A549 (cell line): ENCODE measurements at regions not wholly inside any gene's neighbourhood (a gene's known extent, or its start where the extent isn't known, plus 50 kb on each side); places are given as distances from the start of the nearest gene placed in this dataset.

ENCODE experiments used
- ATAC-seq, 2 experiments: fragments of 200-7000 bp in 1 of 2; fragments of >200 bp in 1 of 2; cut with Nextera tagmentation in 1 of 2; cut with Tn5 transposase in 1 of 2; 3 replicates each; pipeline versions ENCODE4 v1.8.0 to v1.9.1; 2018 to 2020; ENCODE audit warnings: mild to moderate bottlenecking in 1 of 2, moderate library complexity in 1 of 2
- CTCF ChIA-PET: fragments of 300-600 bp; sonication (Branson Sonifier 250); formaldehyde crosslinking; extraction: SDS; loops from one replicate; lab custom pipeline; 2021; ENCODE audit warnings: antibody characterized with exemption, inconsistent platforms; lab: Yijun Ruan, JAX
- POLR2A ChIA-PET: fragments of 350-600 bp; formaldehyde crosslinking; extraction: SDS; loops from one replicate; lab custom pipeline; 2021; ENCODE audit warnings: antibody characterized with exemption, inconsistent platforms; lab: Yijun Ruan, JAX
- DNase-seq, 2 experiments: peaks; one replicate each; pipeline versions ENCODE4 v3.0.0 to v3.0.0-alpha.2; 2011 to 2016; ENCODE audit warnings: low read depth in 1 of 2, low spot score in 1 of 2
- FAIRE-seq: peaks from 2 replicates; lab custom pipeline; 2011; peaks lifted over from hg19 to GRCh38; lab: Jason Lieb, UNC
- H3K27ac ChIP-seq, 2 experiments: fragments of >200 bp; sonication (Bioruptor Twin); formaldehyde crosslinking; 3 replicates each; pipeline ENCODE4 v1.5.1; 2016 to 2017
- H3K4me1 ChIP-seq: fragments of >200 bp; sonication (Bioruptor Twin); formaldehyde crosslinking; 3 replicates; pipeline ENCODE4 v1.6.1; 2016
- H3K4me2 ChIP-seq: fragments of >200 bp; sonication (Bioruptor Twin); formaldehyde crosslinking; 3 replicates; pipeline ENCODE4 v1.6.1; 2016
- H3K4me3 ChIP-seq: fragments of >200 bp; sonication (Bioruptor Twin); formaldehyde crosslinking; 3 replicates; pipeline ENCODE4 v1.5.1; 2016
- H3K9me3 ChIP-seq: fragments of >200 bp; sonication (Bioruptor Twin); formaldehyde crosslinking; 3 replicates; pipeline ENCODE4 v1.6.1; 2016
- CHD2 ChIP-seq: fragments of 150-350 bp; IDR thresholded peaks from 2 replicates; pipeline ENCODE4 v1.6.1; 2014; ENCODE audit warnings: low read length; ENCODE audit not compliant: partially characterized antibody
- EHF ChIP-seq: fragments of 250-450 bp; sonication (Bioruptor Pico); IDR thresholded peaks from 2 replicates; pipeline ENCODE4 v1.5.0; 2020; ENCODE audit warnings: mild to moderate bottlenecking
- ESRRA ChIP-seq: fragments of 150-350 bp; IDR thresholded peaks from 2 replicates; pipeline ENCODE4 v1.6.1; 2014; ENCODE audit warnings: mild to moderate bottlenecking, low read length, borderline replicate concordance
- HOXA7 ChIP-seq: fragments of 250-450 bp; sonication (Bioruptor Pico); IDR thresholded peaks from 2 replicates; pipeline ENCODE4 v1.5.0; 2020; ENCODE audit warnings: mild to moderate bottlenecking, moderate library complexity
- HOXB13 ChIP-seq: fragments of 250-450 bp; sonication (Bioruptor Pico); IDR thresholded peaks from 2 replicates; pipeline ENCODE4 v1.5.0; 2020; ENCODE audit warnings: low read depth, mild to moderate bottlenecking, moderate library complexity
- HOXB5 ChIP-seq: fragments of 250-450 bp; sonication (Bioruptor Pico); IDR thresholded peaks from 2 replicates; pipeline ENCODE4 v1.5.0; 2020; ENCODE audit warnings: mild to moderate bottlenecking, moderate library complexity
- KDM5A ChIP-seq: fragments of 200-600 bp; sonication (generic); IDR thresholded peaks from 2 replicates; pipeline ENCODE4 v1.6.1; 2016; ENCODE audit warnings: antibody characterized with exemption, mild to moderate bottlenecking
- MAFK ChIP-seq: fragments of 450-650 bp; IDR thresholded peaks from 2 replicates; pipeline ENCODE4 v1.6.1; 2014; ENCODE audit not compliant: partially characterized antibody
- MAZ ChIP-seq: fragments of 150-350 bp; IDR thresholded peaks from 2 replicates; pipeline ENCODE4 v1.6.1; 2014; ENCODE audit warnings: antibody characterized with exemption, low read depth, low read length, borderline replicate concordance
- MYC ChIP-seq: IDR thresholded peaks from 2 replicates; pipeline ENCODE4 v1.6.1; 2012; ENCODE audit warnings: mild to moderate bottlenecking, inconsistent platforms, low read length, improper control_type of control experiment, borderline replicate concordance
- NPAS2 ChIP-seq: fragments of 250-450 bp; sonication (Bioruptor Pico); IDR thresholded peaks from 2 replicates; pipeline ENCODE4 v1.8.0; 2022; ENCODE audit warnings: mild to moderate bottlenecking, moderate library complexity, borderline replicate concordance
- NR3C1 ChIP-seq: fragments of >200 bp; sonication (Bioruptor Twin); formaldehyde crosslinking; IDR thresholded peaks from 3 replicates; pipeline ENCODE4 v1.6.1; 2017
- PHF8 ChIP-seq: fragments of 200-600 bp; sonication (generic); IDR thresholded peaks from 2 replicates; pipeline ENCODE4 v1.6.1; 2016; ENCODE audit warnings: low read depth, mild to moderate bottlenecking, antibody characterized with exemption, moderate library complexity, borderline replicate concordance
- POLR2AphosphoS2 ChIP-seq: conservative IDR thresholded peaks from 2 replicates; pipeline ENCODE4 v1.6.1; 2012; ENCODE audit warnings: low read length, improper control_type of control experiment, inconsistent platforms
- RARB ChIP-seq: fragments of 250-450 bp; sonication (Bioruptor Pico); IDR thresholded peaks from 2 replicates; pipeline ENCODE4 v1.8.0; 2021; ENCODE audit warnings: mild to moderate bottlenecking, moderate library complexity
- ZFP36 ChIP-seq: fragments of 450-650 bp; IDR thresholded peaks from 2 replicates; pipeline ENCODE4 v1.6.1; 2014; ENCODE audit warnings: borderline replicate concordance; ENCODE audit not compliant: partially characterized antibody
- ZNF302 ChIP-seq: fragments of 250-450 bp; sonication (Bioruptor Pico); IDR thresholded peaks from 2 replicates; pipeline ENCODE4 v1.9.0; 2021; ENCODE audit warnings: inconsistent platforms, mild to moderate bottlenecking, moderate library complexity
- ZSCAN20 ChIP-seq: fragments of 250-450 bp; sonication (Bioruptor Pico); IDR thresholded peaks from 2 replicates; pipeline ENCODE4 v1.8.0; 2022; ENCODE audit warnings: mild to moderate bottlenecking, moderate library complexity
- WGBS: methylation state at CpG from one replicate; pipeline ENCODE4 v1.1.6; 2017; ENCODE audit errors: missing lambda C conversion rate; 5-methylcytosine and 5-hydroxymethylcytosine counted together
- TF ChIP-seq, protein P1 (sequence below): IDR thresholded peaks from 2 replicates; pipeline ENCODE4 v1.6.1; 2012
- TF ChIP-seq, protein P2 (sequence below): fragments of 450-650 bp; IDR thresholded peaks from 2 replicates; pipeline ENCODE4 v1.6.1; 2014; ENCODE audit warnings: antibody characterized with exemption
- TF ChIP-seq, protein P3 (sequence below): fragments of 200-600 bp; sonication (generic); IDR thresholded peaks from 2 replicates; pipeline ENCODE4 v1.6.1; 2016; ENCODE audit warnings: antibody characterized with exemption, mild to moderate bottlenecking, moderate library complexity
- TF ChIP-seq, protein P4 (sequence below): IDR thresholded peaks from 2 replicates; pipeline ENCODE4 v1.6.1; 2012; ENCODE audit warnings: low read depth, borderline replicate concordance

DNA sequence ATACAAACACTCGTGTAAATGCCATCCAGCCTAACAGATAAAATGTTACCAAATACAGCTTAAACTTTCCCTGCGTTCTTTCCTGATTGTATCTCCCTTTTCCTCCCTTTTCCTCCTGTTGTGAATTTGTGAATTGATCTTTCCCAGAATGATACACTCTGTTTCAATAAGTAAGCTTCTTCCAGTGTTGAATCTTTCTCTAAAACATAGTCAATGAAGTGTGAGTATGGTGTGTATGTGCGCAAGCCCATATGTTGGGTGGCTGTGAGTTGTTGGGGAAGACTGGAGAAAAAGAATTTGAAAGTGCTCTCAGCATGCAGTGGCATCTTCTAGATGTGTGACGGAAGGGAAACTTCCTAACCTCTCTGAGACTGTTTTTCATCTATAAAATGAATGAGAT is 143.1 kb upstream of the KLF4 start:
- no peak overlapping the region for H3K4me3 ChIP-seq
- 75% methylated on average over 4 of the region's 4 CpGs for WGBS
- CTCF ChIA-PET, result interaction anchor here (1.7 kb wide), 1 partner anchor 167 kb away, joined by 4 read pairs; no protein-coding TSS in a partner anchor
- TF ChIP-seq, protein P1, sequence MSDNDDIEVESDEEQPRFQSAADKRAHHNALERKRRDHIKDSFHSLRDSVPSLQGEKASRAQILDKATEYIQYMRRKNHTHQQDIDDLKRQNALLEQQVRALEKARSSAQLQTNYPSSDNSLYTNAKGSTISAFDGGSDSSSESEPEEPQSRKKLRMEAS, result no peak
- TF ChIP-seq, protein P2, sequence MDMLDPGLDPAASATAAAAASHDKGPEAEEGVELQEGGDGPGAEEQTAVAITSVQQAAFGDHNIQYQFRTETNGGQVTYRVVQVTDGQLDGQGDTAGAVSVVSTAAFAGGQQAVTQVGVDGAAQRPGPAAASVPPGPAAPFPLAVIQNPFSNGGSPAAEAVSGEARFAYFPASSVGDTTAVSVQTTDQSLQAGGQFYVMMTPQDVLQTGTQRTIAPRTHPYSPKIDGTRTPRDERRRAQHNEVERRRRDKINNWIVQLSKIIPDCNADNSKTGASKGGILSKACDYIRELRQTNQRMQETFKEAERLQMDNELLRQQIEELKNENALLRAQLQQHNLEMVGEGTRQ, result no peak
- no peak for TF ChIP-seq EHF (CRISPR knock-in tag)
- TF ChIP-seq ZFP36, result no peak
- TF ChIP-seq MAFK, result no peak
- TF ChIP-seq MAZ, result no peak
- no peak for TF ChIP-seq CHD2
- no peak for TF ChIP-seq MYC
- FAIRE-seq, result no peak
- H3K27ac ChIP-seq, result no peak overlapping the region
- no peak overlapping the region for H3K4me2 ChIP-seq
- DNase-seq, result no peak
- ATAC-seq, result no peak
- no peaks in the 10 kb centered on the region for H3K9me3 ChIP-seq
- POLR2A ChIA-PET, result no interaction called here
- H3K4me1 ChIP-seq, result no peaks in the 10 kb centered on the region

DNA sequence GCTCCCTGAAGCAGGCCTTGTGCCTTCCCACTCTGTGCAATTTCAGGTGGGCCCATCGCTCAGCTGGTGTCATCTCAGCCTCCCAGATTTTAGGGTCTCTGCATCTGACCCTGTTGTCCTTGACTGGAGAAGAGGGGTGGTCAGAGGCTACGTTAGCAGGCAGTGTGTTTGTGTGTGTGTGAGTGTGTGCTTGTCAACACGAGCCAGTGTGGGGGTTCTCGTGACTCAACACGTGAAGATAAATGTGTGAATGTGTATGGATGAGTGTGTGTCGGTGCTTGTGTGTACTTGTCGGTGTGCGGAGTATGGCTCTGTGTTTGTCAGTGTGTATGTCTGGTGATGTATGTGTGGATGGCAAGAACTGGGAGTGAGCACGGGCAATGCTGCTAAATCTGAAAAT is 142.6 kb upstream of the KLF4 start:
- ATAC-seq, result no peak
- H3K4me3 ChIP-seq, result no peak overlapping the region
- no peak for DNase-seq
- no peak overlapping the region for H3K27ac ChIP-seq
- FAIRE-seq, result no peak
- 91% methylated on average over 9 of the region's 9 CpGs for WGBS
- TF ChIP-seq PHF8, result no peak
- TF ChIP-seq, protein P3, sequence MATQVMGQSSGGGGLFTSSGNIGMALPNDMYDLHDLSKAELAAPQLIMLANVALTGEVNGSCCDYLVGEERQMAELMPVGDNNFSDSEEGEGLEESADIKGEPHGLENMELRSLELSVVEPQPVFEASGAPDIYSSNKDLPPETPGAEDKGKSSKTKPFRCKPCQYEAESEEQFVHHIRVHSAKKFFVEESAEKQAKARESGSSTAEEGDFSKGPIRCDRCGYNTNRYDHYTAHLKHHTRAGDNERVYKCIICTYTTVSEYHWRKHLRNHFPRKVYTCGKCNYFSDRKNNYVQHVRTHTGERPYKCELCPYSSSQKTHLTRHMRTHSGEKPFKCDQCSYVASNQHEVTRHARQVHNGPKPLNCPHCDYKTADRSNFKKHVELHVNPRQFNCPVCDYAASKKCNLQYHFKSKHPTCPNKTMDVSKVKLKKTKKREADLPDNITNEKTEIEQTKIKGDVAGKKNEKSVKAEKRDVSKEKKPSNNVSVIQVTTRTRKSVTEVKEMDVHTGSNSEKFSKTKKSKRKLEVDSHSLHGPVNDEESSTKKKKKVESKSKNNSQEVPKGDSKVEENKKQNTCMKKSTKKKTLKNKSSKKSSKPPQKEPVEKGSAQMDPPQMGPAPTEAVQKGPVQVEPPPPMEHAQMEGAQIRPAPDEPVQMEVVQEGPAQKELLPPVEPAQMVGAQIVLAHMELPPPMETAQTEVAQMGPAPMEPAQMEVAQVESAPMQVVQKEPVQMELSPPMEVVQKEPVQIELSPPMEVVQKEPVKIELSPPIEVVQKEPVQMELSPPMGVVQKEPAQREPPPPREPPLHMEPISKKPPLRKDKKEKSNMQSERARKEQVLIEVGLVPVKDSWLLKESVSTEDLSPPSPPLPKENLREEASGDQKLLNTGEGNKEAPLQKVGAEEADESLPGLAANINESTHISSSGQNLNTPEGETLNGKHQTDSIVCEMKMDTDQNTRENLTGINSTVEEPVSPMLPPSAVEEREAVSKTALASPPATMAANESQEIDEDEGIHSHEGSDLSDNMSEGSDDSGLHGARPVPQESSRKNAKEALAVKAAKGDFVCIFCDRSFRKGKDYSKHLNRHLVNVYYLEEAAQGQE, result no peak
- TF ChIP-seq, protein P4, sequence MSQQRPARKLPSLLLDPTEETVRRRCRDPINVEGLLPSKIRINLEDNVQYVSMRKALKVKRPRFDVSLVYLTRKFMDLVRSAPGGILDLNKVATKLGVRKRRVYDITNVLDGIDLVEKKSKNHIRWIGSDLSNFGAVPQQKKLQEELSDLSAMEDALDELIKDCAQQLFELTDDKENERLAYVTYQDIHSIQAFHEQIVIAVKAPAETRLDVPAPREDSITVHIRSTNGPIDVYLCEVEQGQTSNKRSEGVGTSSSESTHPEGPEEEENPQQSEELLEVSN, result no peak
- TF ChIP-seq NR3C1, result no peak
- no peak for TF ChIP-seq HOXB13 (CRISPR knock-in tag)
- no peak for TF ChIP-seq KDM5A
- TF ChIP-seq ZFP36, result no peak
- no peak for TF ChIP-seq POLR2AphosphoS2
- TF ChIP-seq ESRRA, result no peak
- TF ChIP-seq HOXA7 (CRISPR knock-in tag), result no peak
- TF ChIP-seq ZSCAN20 (CRISPR knock-in tag), result no peak
- TF ChIP-seq RARB, result no peak
- no peak for TF ChIP-seq MAZ
- TF ChIP-seq NPAS2 (CRISPR knock-in tag), result no peak
- TF ChIP-seq ZNF302 (CRISPR knock-in tag), result no peak
- TF ChIP-seq HOXB5 (CRISPR knock-in tag), result no peak
- no peaks in the 10 kb centered on the region for H3K9me3 ChIP-seq
- ChIA-PET CTCF (interaction anchor here (1.7 kb wide), 1 partner anchor 167 kb away, joined by 4 read pairs; no protein-coding TSS in a partner anchor), POLR2A (no interaction called here)
- H3K4me1 ChIP-seq, result no peaks in the 10 kb centered on the region
- H3K4me2 ChIP-seq, result no peak overlapping the region
